H7 (cell line): ENCODE measurements at regions not wholly inside any gene's neighbourhood (a gene's known extent, or its start where the extent isn't known, plus 50 kb on each side); places are given as distances from the start of the nearest gene placed in this dataset.
"Not testable (repeated sequence)": the region's sequence is repeated elsewhere in the genome, so short reads cannot be mapped to it uniquely, and the experiment has no call there.

ENCODE experiments used
- DNase-seq: peaks from one replicate; pipeline ENCODE4 v3.0.0; 2012
- H3K27me3 ChIP-seq: 2 replicates; pipeline ENCODE4 v1.6.0; 2011; ENCODE audit warnings: mild to moderate bottlenecking, low read length; ENCODE audit not compliant: control insufficient read depth, insufficient read depth
- H3K36me3 ChIP-seq: replicated peaks from 2 replicates; pipeline ENCODE4 v1.5.1; 2011; ENCODE audit warnings: low read length; ENCODE audit not compliant: control insufficient read depth, insufficient read depth
- H3K4me3 ChIP-seq: 2 replicates; pipeline ENCODE4 v1.5.1; 2011; ENCODE audit warnings: low read depth, mild to moderate bottlenecking, control low read depth, low read length, moderate library complexity; ENCODE audit not compliant: insufficient read depth

GRCh38 chr11:119565693-119566092 lies 142.7 kb upstream of the THY1 start:
- not testable (repeated sequence) for DNase-seq, H3K36me3 ChIP-seq, H3K4me3 ChIP-seq, H3K27me3 ChIP-seq

- no peak overlapping the region for H3K4me3 ChIP-seq
- no peaks in the 10 kb centered on the region for H3K36me3 ChIP-seq
- no peaks in the 10 kb centered on the region for H3K27me3 ChIP-seq
- DNase-seq: no peak
Measured at GRCh38 chr11:119560961-119561360, 138.0 kb upstream of the THY1 start.

GRCh38 chr11:119560291-119560690 lies 137.3 kb upstream of the THY1 start:
- DNase-seq: no peak
- no peaks in the 10 kb centered on the region for H3K36me3 ChIP-seq
- H3K4me3 ChIP-seq: no peak overlapping the region
- H3K27me3 ChIP-seq: no peaks in the 10 kb centered on the region

- no peak for DNase-seq
- Histone ChIP-seq H3K36me3 (no peaks in the 10 kb centered on the region), H3K27me3 (no peaks in the 10 kb centered on the region), H3K4me3 (no peak overlapping the region)
Measured at GRCh38 chr11:119552106-119552485, 129.1 kb upstream of the THY1 start.

- DNase-seq: no peak
- Histone ChIP-seq H3K27me3 (no peaks in the 10 kb centered on the region), H3K4me3 (no peak overlapping the region), H3K36me3 (no peaks in the 10 kb centered on the region)
Measured at GRCh38 chr11:119551420-119552105, 128.6 kb upstream of the THY1 start.

- no peak for DNase-seq
- no peaks in the 10 kb centered on the region for H3K27me3 ChIP-seq
- no peak overlapping the region for H3K4me3 ChIP-seq
- no peaks in the 10 kb centered on the region for H3K36me3 ChIP-seq
Measured at GRCh38 chr11:119550053-119550752, 127.2 kb upstream of the THY1 start.

- no peak for DNase-seq
- no peaks in the 10 kb centered on the region for H3K36me3 ChIP-seq
- no peaks in the 10 kb centered on the region for H3K27me3 ChIP-seq
- H3K4me3 ChIP-seq: no peak overlapping the region
Measured at GRCh38 chr11:119547511-119547910, 124.5 kb upstream of the THY1 start.

GRCh38 chr11:119545978-119546915 lies 123.3 kb upstream of the THY1 start:
- peak; percentile 30 for DNase-seq
- Histone ChIP-seq H3K36me3 (no peaks in the 10 kb centered on the region), H3K27me3 (no peaks in the 10 kb centered on the region), H3K4me3 (no peak overlapping the region)

- no peaks in the 10 kb centered on the region for H3K36me3 ChIP-seq
- no peak overlapping the region for H3K4me3 ChIP-seq
- DNase-seq: no peak
- H3K27me3 ChIP-seq: no peaks in the 10 kb centered on the region
Measured at GRCh38 chr11:119540370-119541125, 117.6 kb upstream of the THY1 start.

- Histone ChIP-seq H3K36me3 (no peaks in the 10 kb centered on the region), H3K4me3 (no peak overlapping the region)
Measured at GRCh38 chr11:119539583-119539982, 116.6 kb upstream of the THY1 start.

GRCh38 chr11:119538753-119539152 lies 115.8 kb upstream of the THY1 start:
- no peak overlapping the region for H3K4me3 ChIP-seq
- no peaks in the 10 kb centered on the region for H3K36me3 ChIP-seq
- no peak for DNase-seq

More at GRCh38 chr11:119539583-119539982, 116.6 kb upstream of the THY1 start:
- no peaks in the 10 kb centered on the region for H3K27me3 ChIP-seq
- DNase-seq: no peak

GRCh38 chr11:119537306-119538253 lies 114.6 kb upstream of the THY1 start:
- Histone ChIP-seq H3K36me3 (no peaks in the 10 kb centered on the region), H3K4me3 (no peak overlapping the region), H3K27me3 (no peaks in the 10 kb centered on the region; the same call in 1 of the 2 replicates)
- DNase-seq: no peak

More at GRCh38 chr11:119538753-119539152, 115.8 kb upstream of the THY1 start:
- no peaks in the 10 kb centered on the region for H3K27me3 ChIP-seq

GRCh38 chr11:119536801-119537200 lies 113.8 kb upstream of the THY1 start:
- Histone ChIP-seq H3K4me3 (no peak overlapping the region), H3K27me3 (no peaks in the 10 kb centered on the region; the same call in 1 of the 2 replicates)

More at GRCh38 chr11:119536801-119537200, 113.8 kb upstream of the THY1 start:
- DNase-seq: no peak
- no peaks in the 10 kb centered on the region for H3K36me3 ChIP-seq
